Osteoblast (primary cell): ENCODE measurements at regions not wholly inside any gene's neighbourhood (a gene's known extent, or its start where the extent isn't known, plus 50 kb on each side); places are given as distances from the start of the nearest gene placed in this dataset.

Source experiments
- DNase-seq: peaks from one replicate; pipeline ENCODE4 v3.0.0; 2011; ENCODE audit warnings: low spot score, mixed read lengths; ENCODE audit not compliant: insufficient read length; ENCODE audit errors: missing footprints
- H2AFZ ChIP-seq: 2 replicates; pipeline ENCODE4 v1.6.0; 2011; ENCODE audit warnings: mild to moderate bottlenecking, low read length
- H3K27ac ChIP-seq: 2 replicates; pipeline ENCODE4 v1.5.1; 2011; ENCODE audit warnings: mild to moderate bottlenecking, low read depth, low read length, moderate library complexity
- H3K27me3 ChIP-seq: 2 replicates; pipeline ENCODE4 v1.6.0; 2012; ENCODE audit warnings: mild to moderate bottlenecking, control low read depth, inconsistent platforms, low read length, moderate library complexity; ENCODE audit not compliant: insufficient read depth
- H3K36me3 ChIP-seq: 2 replicates; pipeline ENCODE4 v1.5.1; 2011; ENCODE audit warnings: mild to moderate bottlenecking, low read length, control low read depth, moderate library complexity; ENCODE audit not compliant: insufficient read depth
- H3K4me1 ChIP-seq: 2 replicates; pipeline ENCODE4 v1.5.1; 2011; ENCODE audit warnings: mild to moderate bottlenecking, low read length, control low read depth, moderate library complexity; ENCODE audit not compliant: insufficient read depth
- H3K4me2 ChIP-seq: 2 replicates; pipeline ENCODE4 v1.6.0; 2011; ENCODE audit warnings: mild to moderate bottlenecking, low read length; ENCODE audit not compliant: insufficient read depth
- H3K4me3 ChIP-seq: fragments of 200-600 bp; sonication (generic); 3 replicates; pipeline ENCODE4 v1.5.1; 2012; ENCODE audit warnings: mild to moderate bottlenecking, low read length, inconsistent platforms; ENCODE audit not compliant: insufficient read depth
- H3K79me2 ChIP-seq: 2 replicates; pipeline ENCODE4 v1.6.0; 2012; ENCODE audit warnings: mild to moderate bottlenecking, low read length, control low read depth, inconsistent platforms; ENCODE audit not compliant: insufficient read depth
- H3K9me3 ChIP-seq: 2 replicates; pipeline ENCODE4 v1.5.1; 2011; ENCODE audit warnings: low read depth, low read length, control low read depth
- H4K20me1 ChIP-seq: 2 replicates; pipeline ENCODE4 v1.6.0; 2012; ENCODE audit warnings: mild to moderate bottlenecking, low read length, control low read depth; ENCODE audit not compliant: insufficient read depth
- TF ChIP-seq, protein P1 (sequence below): IDR thresholded peaks from 2 replicates; pipeline ENCODE4 v1.5.1; 2011; ENCODE audit warnings: mild to moderate bottlenecking, low read depth, low read length, moderate library complexity; ENCODE audit errors: extremely low read depth

DNA sequence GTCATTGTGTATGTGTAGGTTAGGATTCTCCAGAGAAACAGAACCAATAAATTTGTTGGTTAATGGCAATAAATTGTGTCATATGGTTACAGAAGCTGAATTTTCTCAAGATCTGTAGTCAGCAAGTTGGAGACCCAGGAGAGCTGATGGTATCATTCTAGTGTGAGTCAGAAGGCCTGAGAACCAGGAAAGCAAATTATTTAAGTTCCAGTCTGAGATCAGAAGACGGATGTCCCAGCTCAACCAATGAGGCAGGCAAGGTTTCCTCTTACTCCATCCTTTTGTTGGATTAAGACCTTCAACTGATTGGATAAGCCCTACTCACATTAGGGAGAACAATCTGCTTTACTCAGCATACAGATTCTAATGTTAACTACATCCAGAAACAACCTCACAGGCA lies 656.3 kb downstream of the ANXA1 start:
- Histone ChIP-seq H3K36me3 (no peaks in the 10 kb centered on the region), H3K27me3 (no peaks in the 10 kb centered on the region)
- TF ChIP-seq, protein P1, sequence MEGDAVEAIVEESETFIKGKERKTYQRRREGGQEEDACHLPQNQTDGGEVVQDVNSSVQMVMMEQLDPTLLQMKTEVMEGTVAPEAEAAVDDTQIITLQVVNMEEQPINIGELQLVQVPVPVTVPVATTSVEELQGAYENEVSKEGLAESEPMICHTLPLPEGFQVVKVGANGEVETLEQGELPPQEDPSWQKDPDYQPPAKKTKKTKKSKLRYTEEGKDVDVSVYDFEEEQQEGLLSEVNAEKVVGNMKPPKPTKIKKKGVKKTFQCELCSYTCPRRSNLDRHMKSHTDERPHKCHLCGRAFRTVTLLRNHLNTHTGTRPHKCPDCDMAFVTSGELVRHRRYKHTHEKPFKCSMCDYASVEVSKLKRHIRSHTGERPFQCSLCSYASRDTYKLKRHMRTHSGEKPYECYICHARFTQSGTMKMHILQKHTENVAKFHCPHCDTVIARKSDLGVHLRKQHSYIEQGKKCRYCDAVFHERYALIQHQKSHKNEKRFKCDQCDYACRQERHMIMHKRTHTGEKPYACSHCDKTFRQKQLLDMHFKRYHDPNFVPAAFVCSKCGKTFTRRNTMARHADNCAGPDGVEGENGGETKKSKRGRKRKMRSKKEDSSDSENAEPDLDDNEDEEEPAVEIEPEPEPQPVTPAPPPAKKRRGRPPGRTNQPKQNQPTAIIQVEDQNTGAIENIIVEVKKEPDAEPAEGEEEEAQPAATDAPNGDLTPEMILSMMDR = no peak

DNA sequence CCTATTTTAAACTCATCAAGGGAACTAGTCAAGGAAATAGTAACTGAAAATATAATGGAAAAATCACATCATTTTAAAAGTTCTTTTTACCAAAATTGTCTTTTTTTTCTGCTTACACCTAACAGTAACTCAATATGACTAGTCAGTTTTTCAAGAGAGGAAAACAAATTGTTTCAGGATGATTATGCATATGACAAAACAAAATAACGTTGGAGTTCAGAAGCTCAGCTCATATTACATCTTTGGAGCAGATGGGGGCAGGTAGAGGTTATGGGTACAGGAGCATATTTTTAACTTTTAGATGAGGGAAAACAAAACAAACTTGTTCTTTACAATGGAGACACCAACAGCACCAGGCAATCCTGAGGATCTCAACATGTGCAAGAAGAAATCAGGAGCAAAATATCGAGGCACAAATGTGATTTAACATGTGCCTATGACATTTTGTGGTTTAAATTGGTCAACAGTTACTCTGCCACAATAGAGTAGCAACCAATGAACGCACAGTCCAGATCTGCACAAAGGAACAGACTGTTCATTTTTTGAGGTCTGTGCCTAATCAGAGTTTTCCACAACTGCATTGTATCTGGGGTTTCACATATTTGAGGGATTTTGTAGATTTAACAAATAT lies 659.0 kb downstream of the ANXA1 start:
- Histone ChIP-seq H3K79me2 (no peaks in the 10 kb centered on the region), H3K9me3 (no peaks in the 10 kb centered on the region), H3K4me3 (no peak overlapping the region), H4K20me1 (no peaks in the 10 kb centered on the region), H3K4me1 (no peaks in the 10 kb centered on the region), H3K27me3 (no peaks in the 10 kb centered on the region), H2AFZ (no peak overlapping the region), H3K27ac (no peak overlapping the region), H3K4me2 (no peak overlapping the region), H3K36me3 (no peaks in the 10 kb centered on the region)
- TF ChIP-seq, protein P1 = no peak
- no peak for DNase-seq

More for the DNA sequence above, 656.3 kb downstream of the ANXA1 start:
- no peak overlapping the region for H3K27ac ChIP-seq
- no peak for DNase-seq
- H3K79me2 ChIP-seq = no peaks in the 10 kb centered on the region
- H3K4me3 ChIP-seq = no peak overlapping the region
- H2AFZ ChIP-seq = no peak overlapping the region
- no peaks in the 10 kb centered on the region for H3K9me3 ChIP-seq
- H3K4me1 ChIP-seq = no peaks in the 10 kb centered on the region
- no peaks in the 10 kb centered on the region for H4K20me1 ChIP-seq
- no peak overlapping the region for H3K4me2 ChIP-seq

DNA sequence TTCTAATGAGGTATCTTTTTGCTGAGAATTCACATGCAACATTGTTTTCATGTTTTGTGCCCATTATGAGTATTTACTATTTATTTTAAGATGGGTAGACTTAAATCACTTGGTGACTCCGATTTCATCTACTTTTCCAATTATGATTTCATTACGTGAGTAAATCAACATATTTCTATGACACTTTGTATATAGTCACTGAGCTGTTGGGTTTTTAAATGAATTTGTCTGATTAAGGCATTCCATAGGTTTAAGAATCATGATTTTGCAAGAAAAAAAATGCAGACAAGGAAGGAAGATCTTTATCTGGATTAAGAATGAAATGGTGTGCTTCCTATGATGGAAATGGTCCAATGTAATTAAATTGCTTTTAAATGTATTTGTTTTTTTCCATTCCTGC lies 661.9 kb downstream of the ANXA1 start:
- Histone ChIP-seq H3K4me3 (no peak overlapping the region), H4K20me1 (no peaks in the 10 kb centered on the region), H3K27ac (no peak overlapping the region), H3K4me2 (no peak overlapping the region), H3K79me2 (no peaks in the 10 kb centered on the region), H3K27me3 (no peaks in the 10 kb centered on the region), H3K36me3 (no peaks in the 10 kb centered on the region), H2AFZ (no peak overlapping the region), H3K9me3 (no peaks in the 10 kb centered on the region), H3K4me1 (no peaks in the 10 kb centered on the region)
- TF ChIP-seq, protein P1 = no peak
- DNase-seq = no peak

DNA sequence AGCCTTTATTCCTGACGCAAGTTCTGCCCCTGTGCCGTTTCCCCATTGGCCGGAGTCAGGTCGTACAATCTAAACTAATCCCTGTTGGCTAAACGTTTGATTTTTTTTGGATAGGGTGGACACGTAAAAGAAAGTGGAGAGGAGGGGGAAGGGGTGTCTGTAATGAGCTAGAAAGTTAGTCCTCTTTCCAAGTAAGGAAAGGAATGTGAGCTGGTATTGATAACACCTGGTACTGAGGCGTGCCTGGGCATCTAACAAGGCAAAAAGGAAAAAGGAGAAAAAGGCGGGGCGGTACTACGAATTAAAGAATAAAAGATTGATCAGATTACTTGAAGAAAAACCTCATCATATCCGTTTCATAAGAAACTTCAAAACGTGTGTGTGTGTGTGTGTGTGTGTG lies 665.2 kb downstream of the ANXA1 start:
- H3K9me3 ChIP-seq = no peaks in the 10 kb centered on the region
- no peak overlapping the region for H3K27ac ChIP-seq
- TF ChIP-seq, protein P1 = no peak
- H2AFZ ChIP-seq = no peak overlapping the region
- no peaks in the 10 kb centered on the region for H3K36me3 ChIP-seq
- no peaks in the 10 kb centered on the region for H3K27me3 ChIP-seq
- DNase-seq = no peak
- no peak overlapping the region for H3K4me3 ChIP-seq
- no peaks in the 10 kb centered on the region for H3K4me1 ChIP-seq
- no peaks in the 10 kb centered on the region for H4K20me1 ChIP-seq
- H3K79me2 ChIP-seq = no peaks in the 10 kb centered on the region
- no peak overlapping the region for H3K4me2 ChIP-seq
